ENCODE measurements at regions not wholly inside any gene's neighbourhood (a gene's known extent, or its start where the extent isn't known, plus 50 kb on each side); places are given as distances from the start of the nearest gene placed in this dataset.
A peak's percentile ranks its signal among the peaks of the same experiment; 100 is the strongest.
"Not testable (repeated sequence)": the region's sequence is repeated elsewhere in the genome, so short reads cannot be mapped to it uniquely, and the experiment has no call there.

GRCh38 chr6:128600397-128600951, 80.1 kb upstream of the PTPRK start:
- H3K4me1 ChIP-seq (replicated peaks in 1 of 2): peaks cover 6 to 14% of the 10 kb centered on the region in 2 donors
- WGBS, 10 experiments: 7 to 100% (median 45%) methylated on average over 1 to 4 of the region's 4 CpGs
- H3K27ac ChIP-seq: no peak overlapping the region
- peak in 7 of 8 experiments; percentile 54 to 95 (median 84) for ATAC-seq (replicated peaks in 6 of 8)
- in situ Hi-C loops (cut with MboI; ENCODE audit: low pct_unique_long_range_greater_than_20kb in 2 of 9, low sequenced_read_pairs in 9 of 9, unreplicated experiment in 9 of 9): no loop called here
- H3K4me3 ChIP-seq: no peak overlapping the region

DNA sequence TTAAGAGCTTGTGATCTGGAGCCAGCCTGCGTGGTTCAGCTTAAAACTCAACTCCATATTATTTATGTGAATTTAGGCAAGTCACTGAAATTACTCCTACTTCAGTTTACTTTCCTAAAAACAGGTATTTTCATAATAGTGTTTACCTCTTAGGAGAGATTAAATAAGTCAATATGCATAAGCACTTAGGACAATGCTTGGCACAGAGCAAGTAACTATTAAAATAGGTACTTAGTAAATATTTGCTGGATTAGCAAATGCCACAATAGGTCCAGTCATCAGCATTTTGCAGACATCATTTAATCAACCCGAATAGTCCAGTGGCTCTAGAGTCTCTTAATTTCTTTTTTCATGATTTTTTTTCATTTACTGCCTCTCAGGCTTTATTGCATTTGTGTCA, 78.6 kb upstream of the PTPRK start:
- in situ Hi-C loops (cut with MboI; ENCODE audit: low pct_unique_long_range_greater_than_20kb in 2 of 9, low sequenced_read_pairs in 9 of 9, unreplicated experiment in 9 of 9): no loop called here
- no peak overlapping the region for H3K27ac ChIP-seq

DNA sequence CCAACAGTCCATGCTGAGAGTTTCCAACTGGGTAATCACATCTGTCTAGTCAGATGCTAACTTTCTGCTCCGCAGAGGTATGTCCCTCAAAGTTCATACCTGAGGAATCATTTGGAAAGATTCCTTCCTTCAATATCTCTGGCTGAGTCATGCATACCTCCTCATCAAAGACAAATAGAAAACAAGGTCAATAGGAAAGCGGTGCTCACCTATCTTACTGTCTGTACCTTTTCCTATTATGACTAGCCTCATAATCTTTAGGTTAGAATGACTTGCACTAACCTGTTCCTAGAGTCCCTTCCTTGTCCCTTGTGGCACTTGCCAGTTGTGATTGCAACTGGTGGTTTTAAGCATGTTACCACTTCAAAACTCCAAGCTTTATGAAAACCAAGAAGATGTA, 78.2 kb upstream of the PTPRK start:
- H3K4me3 ChIP-seq: no peak overlapping the region
- ATAC-seq (replicated peaks in 6 of 8): no peak
- peaks cover 6 to 14% of the 10 kb centered on the region in 2 donors for H3K4me1 ChIP-seq (replicated peaks in 1 of 2)
- whole genome bisulfite sequencing, 10 experiments: 50 to 100% (median 89%) methylated on average over 1 to 2 of the region's 2 CpGs; no CpG with 5 or more reads in 2 of the 10 experiments
- H3K27ac ChIP-seq: no peak overlapping the region
- in situ Hi-C loops (cut with MboI; ENCODE audit: low pct_unique_long_range_greater_than_20kb in 2 of 9, low sequenced_read_pairs in 9 of 9, unreplicated experiment in 9 of 9): no loop called here

More for the DNA sequence above, 78.6 kb upstream of the PTPRK start:
- Histone ChIP-seq H3K4me3 (no peak overlapping the region), H3K4me1 (replicated peaks in 1 of 2) (peaks cover 6 to 14% of the 10 kb centered on the region in 2 donors)
- no peak for ATAC-seq (replicated peaks in 6 of 8)
- WGBS, 10 experiments: 0 to 100% (median 81%) methylated on average over 1 to 2 of the region's 2 CpGs; no CpG with 5 or more reads in 2 of the 10 experiments

DNA sequence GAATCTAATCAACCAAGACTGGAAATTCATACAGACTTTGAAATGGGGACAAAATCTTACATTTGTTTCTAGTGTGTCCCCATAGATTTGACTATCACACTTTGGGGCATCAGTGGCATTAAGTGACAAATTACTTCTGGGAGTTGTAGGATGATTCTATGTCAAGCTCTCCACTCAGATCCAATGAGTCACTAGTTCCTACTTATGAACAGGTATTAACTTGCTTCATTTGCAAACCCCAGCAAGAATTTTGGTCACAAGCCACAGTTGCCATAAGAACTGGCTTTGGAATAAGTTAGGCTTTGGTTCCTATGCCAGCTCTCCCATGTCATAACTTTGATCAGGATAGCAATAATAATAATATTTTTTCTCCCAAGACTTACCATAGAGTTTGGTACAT, 77.6 kb upstream of the PTPRK start:
- no peak overlapping the region for H3K4me3 ChIP-seq
- no peak overlapping the region for H3K27ac ChIP-seq
- peaks cover 6 to 14% of the 10 kb centered on the region in 2 donors for H3K4me1 ChIP-seq (replicated peaks in 1 of 2)
- ATAC-seq (replicated peaks in 6 of 8): no peak
- in situ Hi-C loops (cut with MboI; ENCODE audit: low pct_unique_long_range_greater_than_20kb in 2 of 9, low sequenced_read_pairs in 9 of 9, unreplicated experiment in 9 of 9): no loop called here

GRCh38 chr6:128597004-128597403, 76.6 kb upstream of the PTPRK start:
- peaks cover 6 to 14% of the 10 kb centered on the region in 2 donors for H3K4me1 ChIP-seq (replicated peaks in 1 of 2)
- no peak overlapping the region for H3K4me3 ChIP-seq
- in situ Hi-C loops (cut with MboI; ENCODE audit: low pct_unique_long_range_greater_than_20kb in 2 of 9, low sequenced_read_pairs in 9 of 9, unreplicated experiment in 9 of 9): no loop called here
- no peak for ATAC-seq (replicated peaks in 6 of 8)
- no peak overlapping the region for H3K27ac ChIP-seq

DNA sequence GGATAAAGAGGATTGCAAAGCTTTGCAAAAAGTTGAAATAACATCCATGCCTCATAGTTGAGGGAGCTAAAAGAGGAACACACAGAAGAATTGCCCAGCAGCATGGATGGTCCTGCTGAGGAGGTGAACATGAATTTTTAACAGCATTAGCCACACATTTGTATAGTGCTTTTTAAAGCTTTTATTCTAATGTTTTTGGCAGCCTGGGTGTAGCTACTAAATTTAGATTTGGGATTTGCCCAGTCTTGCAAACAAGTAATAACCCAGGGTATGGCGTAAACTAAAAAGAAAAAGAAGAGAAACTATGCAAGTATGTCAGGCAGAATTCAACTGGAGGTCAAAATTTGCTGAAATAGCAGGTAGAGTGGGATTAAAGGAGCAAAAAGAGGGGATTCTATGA, 75.1 kb upstream of the PTPRK start:
- in situ Hi-C loops (cut with MboI; ENCODE audit: low pct_unique_long_range_greater_than_20kb in 2 of 9, low sequenced_read_pairs in 9 of 9, unreplicated experiment in 9 of 9): no loop called here
- 0 to 100% (median 93%) methylated on average over 1 of the region's 1 CpG for WGBS, 10 experiments
- Histone ChIP-seq H3K4me3 (no peak overlapping the region), H3K27ac (no peak overlapping the region), H3K4me1 (replicated peaks in 1 of 2) (peaks cover 6 to 8% of the 10 kb centered on the region in 2 donors)
- ATAC-seq (replicated peaks in 6 of 8): peak in 3 of 8 experiments; percentile 55 to 87 (median 59)

GRCh38 chr6:128586095-128586494, 65.7 kb upstream of the PTPRK start:
- Histone ChIP-seq H3K4me1 (replicated peaks in 1 of 2) (no peaks in the 10 kb centered on the region), H3K4me3 (no peak overlapping the region), H3K27ac (no peak overlapping the region)
- WGBS, 10 experiments: 50 to 100% (median 80%) methylated on average over 1 of the region's 1 CpG; no CpG with 5 or more reads in 6 of the 10 experiments
- ATAC-seq (replicated peaks in 6 of 8): no peak
- in situ Hi-C loops (cut with MboI; ENCODE audit: low pct_unique_long_range_greater_than_20kb in 2 of 9, low sequenced_read_pairs in 9 of 9, unreplicated experiment in 9 of 9): no loop called here

DNA sequence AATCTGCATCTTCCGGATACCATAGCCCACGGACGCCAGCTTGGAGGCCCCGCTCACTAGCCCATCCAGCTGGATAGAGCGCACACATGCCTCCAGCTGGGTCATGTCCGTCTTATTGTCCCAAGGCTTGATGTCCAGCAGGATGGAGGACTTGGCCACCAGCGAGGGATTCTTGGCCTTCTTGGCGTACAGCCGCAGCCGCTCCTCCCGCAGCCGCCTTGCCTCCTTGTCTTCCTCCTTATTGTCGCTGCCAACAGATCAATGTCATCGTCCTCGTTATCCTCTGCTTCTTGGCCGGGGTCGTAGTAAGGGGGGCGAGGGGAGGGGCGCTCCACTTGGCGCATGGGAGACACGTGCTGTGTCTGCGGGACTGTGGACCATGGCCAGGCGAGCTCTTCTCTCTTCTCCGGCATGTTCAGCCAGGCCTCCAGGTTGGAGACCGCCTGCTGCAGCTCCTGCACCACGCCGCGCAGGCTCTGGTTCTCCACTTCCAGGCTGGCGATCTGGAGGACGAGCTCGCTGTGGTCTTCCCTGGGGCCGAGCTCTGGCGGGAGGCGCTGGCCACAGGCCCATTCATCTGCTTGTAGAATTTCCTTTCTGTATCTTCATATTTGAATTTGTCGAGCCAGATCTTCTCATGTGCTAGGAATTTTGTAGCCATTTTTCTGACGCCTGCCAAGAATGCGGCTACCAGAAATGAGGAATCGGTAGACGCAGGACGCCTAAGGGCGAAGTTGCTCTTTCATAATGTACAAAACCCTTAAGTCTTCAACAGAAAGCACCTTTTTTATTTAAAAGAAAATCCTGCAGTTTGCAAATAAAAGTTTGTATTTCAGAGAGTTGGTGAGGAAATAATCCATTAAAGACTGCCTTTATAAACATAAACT, 60.1 kb upstream of the PTPRK start:
- Histone ChIP-seq H3K27ac (no peak overlapping the region), H3K4me1 (replicated peaks in 1 of 2) (no peaks in the 10 kb centered on the region), H3K4me3 (no peak overlapping the region)
- WGBS, 10 experiments: 82 to 100% (median 94%) methylated on average over 3 to 16 of the region's 41 CpGs
- in situ Hi-C loops (cut with MboI; ENCODE audit: low pct_unique_long_range_greater_than_20kb in 2 of 9, low sequenced_read_pairs in 9 of 9, unreplicated experiment in 9 of 9): no loop called here
- no peak for ATAC-seq (replicated peaks in 6 of 8)

DNA sequence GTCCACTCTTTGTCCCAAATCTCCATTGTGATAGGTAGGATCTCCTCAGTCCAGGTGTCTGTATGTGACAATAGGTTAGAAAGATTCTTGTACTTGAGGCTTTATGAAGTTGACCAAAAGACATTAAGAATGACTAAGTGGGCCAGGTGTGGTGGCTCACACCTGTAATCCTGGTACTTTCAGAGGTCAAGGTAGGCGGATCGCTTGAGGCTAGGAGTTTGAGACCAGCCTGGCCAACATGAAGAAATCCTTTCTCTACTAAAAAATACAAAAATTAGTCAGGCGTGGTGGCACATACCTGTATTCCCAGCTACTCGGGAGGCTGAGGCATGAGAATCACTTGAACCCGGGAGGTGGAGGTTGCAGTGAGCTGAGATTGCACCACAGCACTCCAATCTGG, 54.9 kb upstream of the PTPRK start:
- ATAC-seq (replicated peaks in 6 of 8); H3K4me3 ChIP-seq; H3K27ac ChIP-seq; H3K4me1 ChIP-seq (replicated peaks in 1 of 2); in situ Hi-C loops (cut with MboI; ENCODE audit: low pct_unique_long_range_greater_than_20kb in 2 of 9, low sequenced_read_pairs in 9 of 9, unreplicated experiment in 9 of 9): not testable (repeated sequence)
- WGBS, 10 experiments: 90 to 100% (median 96%) methylated on average over 2 to 4 of the region's 5 CpGs; no CpG with 5 or more reads in 5 of the 10 experiments

DNA sequence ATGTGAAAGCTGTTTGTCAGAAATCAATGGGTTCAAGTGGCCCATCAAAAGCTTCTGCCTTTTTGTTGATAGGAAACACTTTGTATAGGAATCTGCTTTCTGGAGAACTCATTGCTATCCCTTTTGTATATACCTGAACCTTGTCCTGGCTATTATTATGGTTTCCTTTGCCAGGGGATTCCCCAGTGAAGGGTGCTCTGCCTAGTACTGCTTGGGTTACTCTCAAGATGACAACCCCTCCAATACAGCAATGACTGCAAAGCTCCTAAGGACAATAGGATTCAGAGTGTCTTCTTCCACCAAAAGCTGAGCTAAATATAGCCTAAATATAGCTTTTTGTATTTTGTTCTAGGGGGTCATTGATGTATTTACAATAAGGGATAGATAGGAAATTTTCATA, 54.0 kb upstream of the PTPRK start:
- no peak overlapping the region for H3K27ac ChIP-seq
- no peak overlapping the region for H3K4me3 ChIP-seq
- no peak for ATAC-seq (replicated peaks in 6 of 8)
- in situ Hi-C loops (cut with MboI; ENCODE audit: low pct_unique_long_range_greater_than_20kb in 2 of 9, low sequenced_read_pairs in 9 of 9, unreplicated experiment in 9 of 9): no loop called here
- H3K4me1 ChIP-seq (replicated peaks in 1 of 2): no peaks in the 10 kb centered on the region

GRCh38 chr6:128573036-128573435, 52.6 kb upstream of the PTPRK start:
- in situ Hi-C loops (cut with MboI; ENCODE audit: low pct_unique_long_range_greater_than_20kb in 2 of 9, low sequenced_read_pairs in 9 of 9, unreplicated experiment in 9 of 9): no loop called here
- Histone ChIP-seq H3K27ac (no peak overlapping the region), H3K4me3 (no peak overlapping the region), H3K4me1 (replicated peaks in 1 of 2) (no peaks in the 10 kb centered on the region)
- no peak for ATAC-seq (replicated peaks in 6 of 8)
- 86 to 100% (median 100%) methylated on average over 1 to 8 of the region's 8 CpGs; no CpG with 5 or more reads in 1 of the 10 experiments for WGBS, 10 experiments

DNA sequence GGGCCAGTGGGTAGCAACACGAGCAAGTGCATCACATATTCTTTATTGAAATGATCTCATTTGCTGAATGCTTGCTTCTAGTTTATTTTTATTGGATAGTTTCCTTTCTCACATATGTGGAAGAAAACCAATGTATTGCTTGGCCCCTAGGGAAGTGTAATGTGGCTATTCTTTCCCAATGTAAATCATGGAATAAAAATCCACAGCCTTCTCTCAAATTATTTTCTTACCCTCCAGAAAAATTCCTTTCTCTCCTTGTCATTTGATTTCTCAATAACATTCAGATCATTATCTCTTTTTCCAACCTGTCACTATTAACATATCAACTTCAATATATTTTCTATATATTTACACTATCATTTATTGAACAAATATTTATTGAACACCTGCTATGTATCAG, 51.9 kb upstream of the PTPRK start:
- H3K4me1 ChIP-seq (replicated peaks in 1 of 2): no peaks in the 10 kb centered on the region
- H3K4me3 ChIP-seq: no peak overlapping the region
- in situ Hi-C loops (cut with MboI; ENCODE audit: low pct_unique_long_range_greater_than_20kb in 2 of 9, low sequenced_read_pairs in 9 of 9, unreplicated experiment in 9 of 9): no loop called here
- H3K27ac ChIP-seq: no peak overlapping the region
- 43 to 100% (median 85%) methylated on average over 1 of the region's 1 CpG; no CpG with 5 or more reads in 2 of the 10 experiments for WGBS, 10 experiments
- no peak for ATAC-seq (replicated peaks in 6 of 8)

GRCh38 chr6:128570680-128571063, 50.3 kb upstream of the PTPRK start:
- in situ Hi-C loops (cut with MboI; ENCODE audit: low pct_unique_long_range_greater_than_20kb in 2 of 9, low sequenced_read_pairs in 9 of 9, unreplicated experiment in 9 of 9): no loop called here
- WGBS, 10 experiments: 78 to 100% (median 95%) methylated on average over 2 to 3 of the region's 3 CpGs; no CpG with 5 or more reads in 2 of the 10 experiments
- no peak overlapping the region for H3K27ac ChIP-seq
- H3K4me1 ChIP-seq (replicated peaks in 1 of 2): no peaks in the 10 kb centered on the region
- H3K4me3 ChIP-seq: no peak overlapping the region
- ATAC-seq (replicated peaks in 6 of 8): no peak

Data from motor neuron (in vitro differentiated cells).